HPDE6-E6E7 (cell line): ENCODE measurements at regions not wholly inside any gene's neighbourhood (a gene's known extent, or its start where the extent isn't known, plus 50 kb on each side); places are given as distances from the start of the nearest gene placed in this dataset.

Source experiments
- DNase-seq: peaks from one replicate; pipeline ENCODE4 v3.0.0; 2011; ENCODE audit warnings: missing footprints; ENCODE audit errors: extremely low spot score

- DNase-seq = no peak
Measured at GRCh38 chr2:198220763-198221610, 416.6 kb downstream of the PLCL1 start.

GRCh38 chr2:198219292-198219691 lies 414.9 kb downstream of the PLCL1 start:
- DNase-seq = no peak

DNA sequence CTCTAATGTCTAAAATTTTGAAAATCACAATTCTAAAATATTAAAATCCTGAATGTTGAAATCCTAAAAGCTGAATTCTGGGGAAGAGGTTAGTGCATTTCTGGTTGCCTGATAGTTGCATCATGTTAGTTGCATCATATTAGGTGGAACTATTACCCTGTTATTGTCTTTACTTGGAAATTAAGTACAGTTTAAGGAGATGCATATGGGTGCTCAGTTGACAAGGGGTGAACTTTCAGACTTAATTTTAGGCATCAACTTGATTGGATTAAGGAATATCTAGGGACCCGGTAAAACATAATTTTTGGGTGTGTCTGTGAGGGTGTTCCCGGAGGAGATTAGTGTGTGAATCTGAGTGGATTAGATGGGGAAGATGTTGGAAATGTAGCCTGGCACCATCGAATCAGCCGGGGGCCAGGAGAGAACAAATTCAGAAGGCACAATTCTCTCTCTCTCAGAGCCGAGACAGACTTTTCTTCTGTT lies 409.8 kb downstream of the PLCL1 start:
- DNase-seq = no peak

GRCh38 chr2:198213253-198213652 lies 408.9 kb downstream of the PLCL1 start:
- no peak for DNase-seq

DNA sequence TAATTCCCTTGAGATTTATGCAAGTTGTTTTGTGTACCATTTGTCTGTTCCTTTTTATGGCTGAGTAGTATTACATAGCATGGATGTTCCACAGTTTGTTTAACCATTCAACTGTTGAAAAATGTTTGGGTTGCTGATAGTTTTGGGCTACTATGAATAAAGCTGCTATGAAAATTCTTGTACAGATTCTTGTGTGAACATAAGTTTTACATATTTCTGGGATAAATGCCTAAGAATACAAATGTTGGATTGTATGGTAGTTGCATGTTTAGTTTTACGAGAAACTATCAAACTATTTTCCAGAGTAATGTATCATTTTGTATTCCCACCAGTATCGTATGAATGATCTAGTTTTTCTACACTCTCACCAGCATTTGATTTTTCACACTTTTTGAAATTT lies 407.3 kb downstream of the PLCL1 start:
- DNase-seq = no peak

GRCh38 chr2:198203336-198204069 lies 399.1 kb downstream of the PLCL1 start:
- no peak for DNase-seq
